Sigmoid colon (tissue), 6 donors: ENCODE measurements at regions not wholly inside any gene's neighbourhood (a gene's known extent, or its start where the extent isn't known, plus 50 kb on each side); places are given as distances from the start of the nearest gene placed in this dataset.

ENCODE experiments used
- DNase-seq: peaks from one replicate; pipeline ENCODE4 v3.0.0-alpha.2; 2019
- H3K27ac ChIP-seq, 4 donors: fragments of 200-600 bp; sonication (generic); one replicate each; pipeline ENCODE4 v1.5.1; 2016 to 2019; ENCODE audit warnings: mild to moderate bottlenecking in 1 of 4
- H3K27me3 ChIP-seq, 3 donors: fragments of 200-600 bp; sonication (generic); one replicate each; pipeline ENCODE4 v1.5.1; 2019; ENCODE audit warnings: mild to moderate bottlenecking in 1 of 3
- H3K36me3 ChIP-seq, 4 donors: fragments of 200-600 bp; sonication (generic); one replicate each; pipeline ENCODE4 v1.5.1; 2016 to 2019
- H3K4me1 ChIP-seq, 4 donors: fragments of 200-600 bp; sonication (generic); one replicate each; pipeline ENCODE4 v1.5.1; 2017 to 2019
- H3K4me3 ChIP-seq, 4 donors: fragments of 200-600 bp; sonication (generic); one replicate each; pipeline ENCODE4 v1.5.1; 2017 to 2019; ENCODE audit warnings: mild to moderate bottlenecking in 2 of 4, moderate library complexity in 1 of 4
- H3K9me3 ChIP-seq, 4 donors: fragments of 200-600 bp in 3 of 4; sonication (generic) in 3 of 4; one replicate each; pipeline versions ENCODE4 v1.5.1 to v1.6.1; 2013 to 2019
- EP300 ChIP-seq, 4 donors: sonication (generic); formaldehyde crosslinking; IDR thresholded peaks; one replicate each; pipeline ENCODE4 v1.6.1; 2017; ENCODE audit warnings: antibody characterized with exemption in 4 of 4
- POLR2A ChIP-seq, 2 donors: fragments of 450-650 bp; IDR thresholded peaks; one replicate each; pipeline ENCODE4 v1.6.1; 2016; ENCODE audit warnings: antibody characterized with exemption in 2 of 2, mild to moderate bottlenecking in 2 of 2, moderate library complexity in 2 of 2
- POLR2AphosphoS5 ChIP-seq, 4 donors: sonication (generic); formaldehyde crosslinking; IDR thresholded peaks; one replicate each; pipeline ENCODE4 v1.6.1; 2017; ENCODE audit warnings: antibody characterized with exemption in 4 of 4
- WGBS, 2 donors: extraction: QIAGEN DNeasy Blood & Tissue Kit; methylation state at CpG; one replicate each; pipeline ENCODE4 v1.1.7; 2013; 5-methylcytosine and 5-hydroxymethylcytosine counted together
- intact Hi-C: fragments of 100-400 bp; cut with DNase I; formaldehyde crosslinking; loops from one replicate; pipeline ENCODE4 v1.15.1; 2023
- TF ChIP-seq, protein P1 (sequence below), 4 experiments: fragments of 450-650 bp in 3 of 4; fragments of 200-600 bp in 1 of 4; IDR thresholded peaks; one replicate each; pipeline ENCODE4 v1.5.1; 2016 to 2019; ENCODE audit warnings: antibody characterized with exemption in 4 of 4, mild to moderate bottlenecking in 3 of 4, moderate library complexity in 2 of 4
- donor health status: healthy with polysubstance abuse.
- donor health status: healthy.

DNA sequence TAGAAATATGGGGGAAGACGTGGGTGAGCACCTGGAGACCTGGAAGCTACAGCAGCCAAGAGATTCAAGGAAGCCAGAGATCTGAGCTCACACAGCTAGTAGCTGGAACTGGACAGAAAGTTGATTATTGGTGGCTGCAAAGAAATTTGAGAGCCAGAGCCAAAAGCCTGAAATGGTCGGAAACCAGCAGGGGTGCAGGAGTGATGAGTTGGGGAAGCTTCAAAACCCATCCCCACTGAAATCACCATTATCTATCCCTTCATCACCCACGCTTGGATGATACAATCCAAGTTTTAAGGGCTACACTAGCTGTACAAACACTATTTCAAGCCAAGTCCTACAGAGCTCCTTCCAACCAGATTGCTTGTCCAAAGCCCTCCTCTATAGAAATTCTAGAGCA is 296.1 kb upstream of the NEBL start:
- no peaks in the 10 kb centered on the region for H3K4me1 ChIP-seq
- no peak overlapping the region for H3K4me3 ChIP-seq
- H3K36me3 ChIP-seq, result no peaks in the 10 kb centered on the region
- no peak for DNase-seq
- H3K27me3 ChIP-seq, result no peaks in the 10 kb centered on the region
- no peak overlapping the region for H3K27ac ChIP-seq
- H3K9me3 ChIP-seq, result peaks cover under 1 to 9% (median 2%) of the 10 kb centered on the region in 4 donors
- 84 to 85% methylated on average over 3 of the region's 3 CpGs for WGBS, 2 donors
- TF ChIP-seq POLR2A (IDR thresholded peaks at IDR 0.05) (no peak), EP300 (IDR thresholded peaks at IDR 0.05) (no peak)
- TF ChIP-seq, protein P1, sequence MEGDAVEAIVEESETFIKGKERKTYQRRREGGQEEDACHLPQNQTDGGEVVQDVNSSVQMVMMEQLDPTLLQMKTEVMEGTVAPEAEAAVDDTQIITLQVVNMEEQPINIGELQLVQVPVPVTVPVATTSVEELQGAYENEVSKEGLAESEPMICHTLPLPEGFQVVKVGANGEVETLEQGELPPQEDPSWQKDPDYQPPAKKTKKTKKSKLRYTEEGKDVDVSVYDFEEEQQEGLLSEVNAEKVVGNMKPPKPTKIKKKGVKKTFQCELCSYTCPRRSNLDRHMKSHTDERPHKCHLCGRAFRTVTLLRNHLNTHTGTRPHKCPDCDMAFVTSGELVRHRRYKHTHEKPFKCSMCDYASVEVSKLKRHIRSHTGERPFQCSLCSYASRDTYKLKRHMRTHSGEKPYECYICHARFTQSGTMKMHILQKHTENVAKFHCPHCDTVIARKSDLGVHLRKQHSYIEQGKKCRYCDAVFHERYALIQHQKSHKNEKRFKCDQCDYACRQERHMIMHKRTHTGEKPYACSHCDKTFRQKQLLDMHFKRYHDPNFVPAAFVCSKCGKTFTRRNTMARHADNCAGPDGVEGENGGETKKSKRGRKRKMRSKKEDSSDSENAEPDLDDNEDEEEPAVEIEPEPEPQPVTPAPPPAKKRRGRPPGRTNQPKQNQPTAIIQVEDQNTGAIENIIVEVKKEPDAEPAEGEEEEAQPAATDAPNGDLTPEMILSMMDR (IDR thresholded peaks at IDR 0.05), result no peak
- intact Hi-C loops, result no loop called here

DNA sequence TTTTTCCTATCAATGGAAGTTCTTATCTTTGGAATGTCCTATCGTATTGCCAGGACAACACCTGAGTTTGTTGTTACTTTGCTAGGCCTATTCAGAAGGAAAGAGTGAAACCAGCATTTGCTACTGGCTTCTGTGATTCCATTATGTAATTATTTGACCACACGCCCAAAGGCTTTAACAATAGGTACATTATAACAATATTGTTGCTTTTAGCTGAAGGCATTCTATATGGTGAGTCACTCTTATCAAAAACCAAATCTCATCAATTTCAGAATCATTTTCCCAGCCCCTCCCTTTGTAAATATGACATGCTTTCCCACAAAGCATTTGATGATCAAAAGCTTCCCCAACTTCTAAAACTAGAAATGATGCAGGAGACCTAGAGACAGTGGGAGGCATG is 294.4 kb upstream of the NEBL start:
- TF ChIP-seq POLR2AphosphoS5 (IDR thresholded peaks at IDR 0.05) (no peak), EP300 (IDR thresholded peaks at IDR 0.05) (no peak), POLR2A (IDR thresholded peaks at IDR 0.05) (no peak)
- TF ChIP-seq, protein P1 (IDR thresholded peaks at IDR 0.05), result no peak
- H3K27me3 ChIP-seq, result no peaks in the 10 kb centered on the region
- H3K4me3 ChIP-seq, result no peak overlapping the region
- DNase-seq, result no peak
- no peaks in the 10 kb centered on the region for H3K9me3 ChIP-seq
- intact Hi-C loops, result no loop called here
- no peaks in the 10 kb centered on the region for H3K4me1 ChIP-seq
- no peak overlapping the region for H3K27ac ChIP-seq
- H3K36me3 ChIP-seq, result no peaks in the 10 kb centered on the region
- WGBS, 2 donors, result 25 to 68% methylated on average over 2 of the region's 2 CpGs

- DNase-seq, result no peak
- WGBS, 2 donors, result 54 to 78% methylated on average over 2 of the region's 2 CpGs
- intact Hi-C loops, result no loop called here
- no peak overlapping the region for H3K4me3 ChIP-seq
- TF ChIP-seq POLR2A (IDR thresholded peaks at IDR 0.05), result no peak
- no peak for TF ChIP-seq POLR2AphosphoS5 (IDR thresholded peaks at IDR 0.05)
- TF ChIP-seq, protein P1 (IDR thresholded peaks at IDR 0.05), result no peak
- no peak for TF ChIP-seq EP300 (IDR thresholded peaks at IDR 0.05)
- no peaks in the 10 kb centered on the region for H3K27me3 ChIP-seq
- H3K9me3 ChIP-seq, result no peaks in the 10 kb centered on the region
- no peaks in the 10 kb centered on the region for H3K36me3 ChIP-seq
- no peak overlapping the region for H3K27ac ChIP-seq
- no peaks in the 10 kb centered on the region for H3K4me1 ChIP-seq
Observed at GRCh38 chr10:21184984-21185383, 287.9 kb upstream of the NEBL start.

DNA sequence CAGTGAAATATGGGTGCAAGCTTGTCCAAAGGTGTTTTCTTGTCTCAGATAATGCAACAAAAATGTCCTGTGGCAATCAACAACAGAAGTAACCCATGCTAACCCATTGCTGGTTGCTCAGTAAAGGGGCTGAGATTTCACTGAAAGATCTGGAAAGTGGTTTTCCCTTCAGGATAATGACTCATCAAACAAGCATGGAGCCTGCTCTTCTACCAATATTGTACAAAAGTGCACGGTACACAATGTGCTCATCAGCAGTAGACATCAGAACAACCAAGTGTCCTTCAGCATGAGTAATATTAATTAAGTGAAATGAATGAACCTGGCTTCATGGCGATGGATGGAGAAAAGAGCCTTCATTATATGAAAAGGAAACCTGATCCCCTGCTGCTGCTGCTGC is 287.1 kb upstream of the NEBL start:
- no peak overlapping the region for H3K4me3 ChIP-seq
- TF ChIP-seq POLR2A (IDR thresholded peaks at IDR 0.05) (no peak), EP300 (IDR thresholded peaks at IDR 0.05) (no peak)
- TF ChIP-seq, protein P1 (IDR thresholded peaks at IDR 0.05), result no peak
- no peaks in the 10 kb centered on the region for H3K27me3 ChIP-seq
- H3K36me3 ChIP-seq, result no peaks in the 10 kb centered on the region
- peaks cover 0 to 3% (median 1%) of the 10 kb centered on the region in 4 donors for H3K9me3 ChIP-seq
- intact Hi-C loops, result no loop called here
- no peaks in the 10 kb centered on the region for H3K4me1 ChIP-seq
- no peak for DNase-seq
- no peak overlapping the region for H3K27ac ChIP-seq
- WGBS, 2 donors, result 89% methylated on average over 2 of the region's 2 CpGs

DNA sequence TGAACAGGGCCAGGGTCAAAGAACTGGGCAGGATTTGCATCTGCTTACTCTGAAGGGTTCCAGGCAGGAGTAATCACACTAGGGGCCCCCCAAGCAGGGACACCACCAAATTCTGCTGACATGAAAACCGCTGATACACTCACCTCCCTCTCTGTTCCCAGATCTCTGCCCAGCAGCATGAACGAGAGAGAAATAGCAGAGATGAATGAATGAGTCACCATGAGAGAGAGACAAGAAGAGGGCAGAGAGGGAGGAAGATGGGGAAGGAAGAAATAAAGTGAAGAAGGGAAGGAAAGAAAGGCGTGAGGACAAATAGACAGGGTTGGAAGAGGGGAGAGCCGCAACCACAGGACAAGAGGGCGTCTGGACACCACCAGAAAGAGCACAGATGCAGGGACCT is 285.9 kb upstream of the NEBL start:
- no peak overlapping the region for H3K4me3 ChIP-seq
- H3K9me3 ChIP-seq, result peaks cover 0 to 7% (median 2%) of the 10 kb centered on the region in 4 donors
- no peak overlapping the region for H3K27ac ChIP-seq
- H3K27me3 ChIP-seq, result no peaks in the 10 kb centered on the region
- no peak for TF ChIP-seq EP300 (IDR thresholded peaks at IDR 0.05)
- no peak for TF ChIP-seq POLR2A (IDR thresholded peaks at IDR 0.05)
- TF ChIP-seq, protein P1 (IDR thresholded peaks at IDR 0.05), result no peak
- TF ChIP-seq POLR2AphosphoS5 (IDR thresholded peaks at IDR 0.05), result no peak
- no peak for DNase-seq
- WGBS, 2 donors, result 89 to 94% methylated on average over 5 of the region's 5 CpGs
- no peaks in the 10 kb centered on the region for H3K36me3 ChIP-seq
- intact Hi-C loops, result no loop called here
- no peaks in the 10 kb centered on the region for H3K4me1 ChIP-seq
